ENCODE measurements at regions not wholly inside any gene's neighbourhood (a gene's known extent, or its start where the extent isn't known, plus 50 kb on each side); places are given as distances from the start of the nearest gene placed in this dataset.

DNA sequence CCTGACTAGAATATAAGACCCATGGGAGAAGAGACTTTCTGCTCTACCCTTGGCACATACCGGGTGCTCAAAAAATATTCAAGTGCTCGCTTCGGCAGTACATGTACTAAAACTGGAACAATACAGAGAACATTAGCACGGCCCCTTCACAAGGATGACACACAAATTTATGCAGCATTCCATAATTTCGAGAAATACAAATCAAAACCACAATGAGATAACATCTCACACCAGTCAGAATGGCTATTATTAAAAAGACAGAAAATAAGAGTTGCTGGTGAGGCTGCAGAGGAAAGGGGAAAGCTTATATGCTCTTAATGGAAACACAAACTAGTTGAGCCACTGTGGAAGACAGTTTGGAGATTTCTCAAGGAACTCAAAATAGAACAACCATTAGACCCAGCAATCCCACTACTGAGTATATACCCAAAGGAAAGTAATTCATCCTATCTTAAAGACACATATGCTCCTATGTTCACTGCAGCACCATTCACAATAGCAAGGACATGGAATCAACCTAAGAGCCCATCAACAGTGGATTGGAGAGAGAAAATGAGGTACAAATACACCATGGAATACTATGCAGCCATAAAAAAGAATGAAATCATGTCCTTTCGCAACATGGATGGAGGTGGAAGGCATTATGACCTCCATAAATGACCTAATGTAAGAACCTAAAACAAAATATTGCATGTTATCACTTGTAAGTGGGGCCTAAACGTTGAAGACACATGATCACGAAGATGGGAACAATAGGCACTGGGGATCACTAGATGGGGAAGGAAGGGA, 71.6 kb upstream of the CYP1B1 start:
- no peak for TF ChIP-seq SMC3 (IDR thresholded peaks at IDR 0.05; ENCODE audit: low read depth, low read length)
- TF ChIP-seq, protein P1, sequence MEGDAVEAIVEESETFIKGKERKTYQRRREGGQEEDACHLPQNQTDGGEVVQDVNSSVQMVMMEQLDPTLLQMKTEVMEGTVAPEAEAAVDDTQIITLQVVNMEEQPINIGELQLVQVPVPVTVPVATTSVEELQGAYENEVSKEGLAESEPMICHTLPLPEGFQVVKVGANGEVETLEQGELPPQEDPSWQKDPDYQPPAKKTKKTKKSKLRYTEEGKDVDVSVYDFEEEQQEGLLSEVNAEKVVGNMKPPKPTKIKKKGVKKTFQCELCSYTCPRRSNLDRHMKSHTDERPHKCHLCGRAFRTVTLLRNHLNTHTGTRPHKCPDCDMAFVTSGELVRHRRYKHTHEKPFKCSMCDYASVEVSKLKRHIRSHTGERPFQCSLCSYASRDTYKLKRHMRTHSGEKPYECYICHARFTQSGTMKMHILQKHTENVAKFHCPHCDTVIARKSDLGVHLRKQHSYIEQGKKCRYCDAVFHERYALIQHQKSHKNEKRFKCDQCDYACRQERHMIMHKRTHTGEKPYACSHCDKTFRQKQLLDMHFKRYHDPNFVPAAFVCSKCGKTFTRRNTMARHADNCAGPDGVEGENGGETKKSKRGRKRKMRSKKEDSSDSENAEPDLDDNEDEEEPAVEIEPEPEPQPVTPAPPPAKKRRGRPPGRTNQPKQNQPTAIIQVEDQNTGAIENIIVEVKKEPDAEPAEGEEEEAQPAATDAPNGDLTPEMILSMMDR (conservative IDR thresholded peaks at IDR 0.05; ENCODE audit: low read depth, low read length), result no peak
- TF ChIP-seq POLR2A (IDR thresholded peaks at IDR 0.05; ENCODE audit: low read depth, low read length), result no peak
- no peak for TF ChIP-seq MXI1 (IDR thresholded peaks at IDR 0.05; ENCODE audit: borderline replicate concordance, low read depth, low read length)
- TF ChIP-seq BHLHE40 (IDR thresholded peaks at IDR 0.05; ENCODE audit: low read depth, low read length), result no peak
- TF ChIP-seq USF2 (IDR thresholded peaks at IDR 0.05; ENCODE audit: low read depth, low read length), result no peak
- no peak for TF ChIP-seq RCOR1 (IDR thresholded peaks at IDR 0.05; ENCODE audit: insufficient replicate concordance, low read length)
- TF ChIP-seq FOS (IDR thresholded peaks at IDR 0.05; ENCODE audit: low read depth, low read length), result no peak
- TF ChIP-seq MAZ (IDR thresholded peaks at IDR 0.05; ENCODE audit: borderline replicate concordance, low read depth, low read length), result no peak
